H1 (cell line): ENCODE measurements at regions not wholly inside any gene's neighbourhood (a gene's known extent, or its start where the extent isn't known, plus 50 kb on each side); places are given as distances from the start of the nearest gene placed in this dataset.

Source experiments
- ASH2L ChIP-seq: fragments of 200-600, 300-600 bp; sonication (generic); IDR thresholded peaks from one replicate; pipeline ENCODE4 v1.7.1; 2017; ENCODE audit warnings: low read length
- HDAC6 ChIP-seq: IDR thresholded peaks from one replicate; pipeline ENCODE4 v1.7.1; 2012; ENCODE audit warnings: low read depth, mild to moderate bottlenecking, inconsistent platforms, low read length, moderate library complexity
- NANOG ChIP-seq: IDR thresholded peaks from 2 replicates; pipeline ENCODE4 v1.6.1; 2011; ENCODE audit warnings: low read length, low read depth, mild to moderate bottlenecking, inconsistent platforms; ENCODE audit not compliant: insufficient read depth, poor library complexity, severe bottlenecking
- TAF7 ChIP-seq: optimal IDR thresholded peaks from 2 replicates; pipeline ENCODE3; 2011; ENCODE audit warnings: low read depth, mild to moderate bottlenecking, inconsistent platforms, low read length, moderate library complexity, borderline replicate concordance
- TBP ChIP-seq: IDR thresholded peaks from 2 replicates; pipeline ENCODE4 v1.6.1; 2011; ENCODE audit warnings: low read depth, low read length, improper control_type of control experiment

GRCh38 chr1:228884196-228884595, 148.9 kb downstream of the RHOU start (continued):
- TF ChIP-seq TBP (no peak), HDAC6 (no peak), ASH2L (no peak), TAF7 (no peak), NANOG (no peak)
- TF ChIP-seq, all 59 proteins: peak for 0
